ENCODE measurements at regions not wholly inside any gene's neighbourhood (a gene's known extent, or its start where the extent isn't known, plus 50 kb on each side); places are given as distances from the start of the nearest gene placed in this dataset.
"Not testable (repeated sequence)": the region's sequence is repeated elsewhere in the genome, so short reads cannot be mapped to it uniquely, and the experiment has no call there.

DNA sequence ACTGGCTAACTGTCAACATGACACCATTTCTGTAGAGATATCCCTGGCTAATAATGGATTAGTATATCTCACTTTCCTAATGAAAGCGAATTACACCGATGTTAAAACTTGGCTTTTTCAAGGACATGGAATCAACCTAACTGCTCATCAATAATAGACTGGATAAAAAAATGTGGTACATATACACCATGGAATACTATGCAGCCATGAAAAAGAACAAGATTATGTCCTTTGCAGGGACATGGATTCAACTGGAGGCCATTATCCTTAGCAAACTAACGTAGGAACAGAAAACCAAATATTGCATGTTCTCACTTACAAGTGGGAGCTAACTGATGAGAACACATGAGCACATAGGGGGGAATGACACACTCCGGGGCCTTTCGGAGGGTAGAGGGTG is 62.6 kb downstream of the ZIC1 start:
- no peak for DNase-seq

DNA sequence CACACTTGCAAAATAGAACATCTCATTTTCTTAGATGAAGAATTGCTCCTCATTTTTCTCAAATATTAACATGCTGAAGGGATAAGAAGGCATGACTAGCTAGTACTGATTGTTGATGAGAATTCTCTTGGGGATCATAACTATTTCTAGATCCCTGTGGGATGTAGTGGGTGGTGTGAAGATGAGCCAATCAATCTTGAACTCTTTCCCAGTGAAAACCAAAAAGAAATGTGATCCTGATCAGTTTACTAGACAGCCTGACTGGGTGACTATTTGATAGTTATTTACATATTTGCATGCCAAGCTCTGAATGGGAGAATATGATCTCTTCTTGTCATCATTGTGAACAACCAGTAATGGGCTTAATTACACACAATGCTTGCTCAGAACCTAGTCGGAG is 63.7 kb downstream of the ZIC1 start:
- DNase-seq = no peak

DNA sequence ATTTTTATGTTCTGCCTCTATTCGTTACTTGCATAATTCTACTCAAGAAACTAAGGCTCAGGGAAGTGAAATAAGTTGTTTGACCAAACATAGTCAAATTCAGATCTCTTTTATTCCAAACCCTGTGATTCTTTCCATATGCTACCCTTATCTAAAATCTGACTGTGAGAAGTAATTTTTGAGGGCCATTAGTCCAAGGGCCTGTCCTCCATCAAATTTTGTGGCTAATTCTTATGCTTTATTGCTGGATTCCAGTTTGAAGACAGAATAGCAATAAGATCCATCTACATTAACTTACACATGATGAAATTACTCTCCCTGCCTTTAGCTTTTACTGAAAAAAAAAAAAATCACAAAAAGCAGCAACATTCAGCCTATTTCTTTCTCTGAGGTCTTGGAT is 74.0 kb downstream of the ZIC1 start:
- no peak for DNase-seq

DNA sequence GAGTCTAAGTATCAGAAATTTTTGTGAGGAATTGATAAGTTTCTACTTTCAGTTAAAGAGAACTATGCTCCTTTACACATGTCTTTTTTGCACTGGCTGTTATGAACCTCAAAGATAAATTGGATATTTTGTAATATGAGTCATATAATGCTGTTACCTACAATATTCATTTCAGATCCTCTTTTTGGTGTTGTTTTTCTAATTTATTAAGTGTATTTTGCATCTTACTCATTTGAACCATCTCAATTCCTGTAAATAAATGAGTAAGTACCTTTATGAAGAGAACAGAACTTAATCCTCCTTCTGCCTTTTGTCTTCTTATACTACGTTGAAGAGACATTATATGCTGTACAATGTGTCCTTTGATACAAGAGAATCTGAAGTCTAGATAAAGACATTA is 74.4 kb downstream of the ZIC1 start:
- no peak for DNase-seq

DNA sequence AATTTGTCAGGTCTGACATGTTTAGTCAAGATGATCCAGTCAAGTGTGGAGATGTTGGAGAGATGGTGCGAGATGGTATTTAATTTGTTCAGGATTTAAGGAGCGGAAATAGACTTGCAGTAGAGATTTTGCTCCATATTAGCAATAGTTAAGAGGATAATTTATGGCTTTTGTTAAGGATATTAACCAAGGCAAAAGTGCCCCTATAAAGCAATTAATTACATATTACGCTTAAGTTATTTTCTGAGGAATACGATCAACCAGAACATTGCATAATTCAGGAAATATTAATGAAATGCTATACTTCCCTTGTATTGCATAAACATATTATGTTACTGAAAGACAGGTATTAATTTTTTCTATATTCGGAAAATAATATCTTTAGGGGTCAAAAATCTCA is 83.9 kb downstream of the ZIC1 start:
- no peak for DNase-seq

DNA sequence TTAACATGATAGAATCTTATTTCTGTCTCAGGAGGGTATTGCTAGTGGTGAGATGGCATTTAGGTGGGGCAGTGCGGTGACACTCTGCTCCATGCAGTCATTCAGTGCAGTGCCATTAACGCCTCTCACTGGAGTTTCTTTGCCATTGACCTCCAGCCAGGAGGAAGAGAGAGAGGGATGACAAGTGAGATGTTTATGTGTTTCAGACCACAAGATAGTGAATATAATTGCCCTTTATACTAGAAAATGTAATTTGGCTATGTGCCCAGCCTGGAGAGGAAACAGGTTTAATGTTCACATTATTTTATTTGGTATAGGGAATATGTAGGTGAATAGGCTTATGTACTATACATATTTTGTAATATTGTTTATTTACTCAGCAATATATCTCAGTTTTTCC is 84.5 kb downstream of the ZIC1 start:
- no peak for DNase-seq

DNA sequence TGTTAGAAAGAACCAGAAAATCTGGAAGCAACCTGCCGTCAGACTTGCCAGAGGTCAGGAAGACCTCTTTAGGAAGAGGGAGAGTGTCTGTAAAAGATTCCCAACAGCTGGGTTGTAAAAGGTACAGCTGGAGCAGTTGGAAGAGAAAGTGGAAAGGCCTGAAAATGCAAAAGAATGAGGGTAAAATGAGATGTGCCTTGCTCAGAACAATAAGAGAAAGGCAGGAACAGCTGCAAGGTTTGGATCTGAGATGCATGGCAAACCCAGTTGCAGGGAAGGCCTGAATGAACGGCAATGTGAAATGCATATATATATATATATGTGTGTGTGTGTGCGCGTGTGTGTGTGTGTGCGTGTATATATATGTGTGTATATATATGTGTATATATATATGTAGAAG is 88.1 kb downstream of the ZIC1 start:
- no peak for DNase-seq

DNA sequence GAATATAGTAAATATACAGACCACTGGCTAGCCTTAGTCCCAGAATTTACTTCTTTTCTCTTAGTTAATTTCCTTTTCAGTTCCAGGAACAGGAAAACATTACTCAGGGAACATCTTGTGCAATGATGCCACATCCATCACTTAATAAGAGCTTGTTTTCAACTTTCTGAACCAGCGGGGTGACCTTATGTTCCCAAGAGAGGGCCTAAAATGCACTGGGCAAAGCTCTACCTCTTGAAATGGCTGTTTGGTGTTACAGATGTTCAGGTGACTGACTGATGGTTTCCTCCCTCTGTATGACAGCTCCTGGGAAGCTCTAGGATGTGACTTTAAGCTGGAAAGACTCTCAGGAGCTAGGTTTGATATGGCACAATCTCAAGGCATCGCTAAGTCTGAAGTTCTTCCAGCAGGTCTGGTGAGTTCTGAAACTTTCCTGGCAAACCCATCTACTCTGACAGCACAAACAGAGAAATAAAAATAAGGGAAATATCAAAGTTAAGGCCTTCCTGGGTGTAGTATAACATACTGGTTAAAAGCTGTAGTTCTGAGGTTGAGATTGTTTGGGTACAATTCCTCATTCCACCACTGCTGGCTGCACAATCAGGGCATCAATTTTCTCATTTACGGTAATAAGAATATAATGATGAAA is 98.6 kb downstream of the ZIC1 start:
- no peak for DNase-seq

DNA sequence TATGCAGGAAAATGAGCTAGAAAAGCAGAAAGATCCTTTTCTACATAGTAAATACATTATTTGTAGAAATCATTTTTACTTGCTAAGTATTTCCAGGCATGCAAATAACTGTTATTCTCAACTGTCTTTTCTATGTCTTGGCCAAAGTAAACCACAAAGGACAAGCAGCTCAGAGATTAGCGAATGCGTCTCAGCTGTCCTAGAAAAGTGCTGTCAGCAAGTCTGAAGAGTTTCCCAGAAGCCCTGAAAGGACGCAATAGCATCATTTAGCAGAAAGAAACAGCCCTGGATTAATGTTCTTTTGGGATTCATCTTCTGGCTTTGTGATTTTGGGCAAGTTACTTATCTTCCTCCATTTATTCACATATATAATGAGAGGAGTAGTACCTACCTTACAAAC is 100.3 kb downstream of the ZIC1 start:
- DNase-seq = no peak

DNA sequence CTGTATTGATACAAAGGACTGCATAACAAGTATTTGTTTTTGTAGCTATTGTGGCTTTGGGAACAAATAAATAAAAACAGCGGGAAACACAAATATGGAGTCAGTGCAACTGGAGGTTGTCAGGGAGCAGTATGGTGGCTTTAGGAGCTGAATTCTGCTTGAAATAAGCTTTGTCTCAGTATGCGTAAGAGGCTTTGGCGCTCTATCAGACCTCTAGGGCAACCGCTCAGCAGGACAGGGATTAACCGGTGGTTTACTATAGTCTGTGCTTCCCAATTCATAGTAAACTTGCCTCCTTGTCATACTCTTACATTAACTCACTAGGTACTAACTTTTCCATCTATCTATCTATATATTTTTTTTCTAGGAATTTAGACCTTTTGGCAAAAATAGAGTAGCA is 104.6 kb downstream of the ZIC1 start:
- no peak for DNase-seq

DNA sequence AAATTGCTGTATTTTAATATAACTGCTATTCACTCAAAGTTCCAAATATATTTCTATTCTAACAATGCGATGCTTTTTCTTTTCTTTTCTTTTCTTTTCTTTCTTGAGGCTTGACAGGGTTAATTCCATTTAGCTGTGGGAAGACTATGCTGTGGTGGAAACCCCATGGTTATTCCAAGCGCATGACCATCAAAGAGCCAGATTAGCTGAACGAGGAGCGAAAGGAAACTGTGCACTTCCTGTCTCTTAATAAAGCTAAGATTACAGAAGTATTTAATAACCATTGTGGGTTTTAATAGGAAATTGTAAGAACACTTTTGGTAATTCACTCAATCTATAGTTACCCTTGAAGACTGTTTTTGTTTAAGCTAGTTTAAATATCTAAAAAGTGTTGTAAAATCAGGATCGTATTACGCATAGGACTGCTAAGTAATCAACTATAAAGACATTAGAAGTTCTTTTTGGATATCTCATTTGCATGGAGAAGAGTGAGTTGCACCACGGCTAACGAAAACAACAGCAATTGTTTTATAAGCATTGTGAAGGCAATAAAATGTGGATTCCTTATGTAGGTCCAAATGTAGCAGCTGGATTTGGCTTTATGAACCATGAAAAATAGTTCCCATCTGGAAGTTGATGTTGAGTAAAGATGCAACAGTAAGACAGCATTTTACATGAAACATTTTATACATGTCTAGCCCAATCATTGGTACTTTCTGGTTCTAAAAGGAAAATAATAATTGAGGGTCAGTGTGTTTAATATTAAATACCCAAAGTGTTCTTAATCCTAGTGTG is 105.4 kb downstream of the ZIC1 start:
- no peak for DNase-seq

DNA sequence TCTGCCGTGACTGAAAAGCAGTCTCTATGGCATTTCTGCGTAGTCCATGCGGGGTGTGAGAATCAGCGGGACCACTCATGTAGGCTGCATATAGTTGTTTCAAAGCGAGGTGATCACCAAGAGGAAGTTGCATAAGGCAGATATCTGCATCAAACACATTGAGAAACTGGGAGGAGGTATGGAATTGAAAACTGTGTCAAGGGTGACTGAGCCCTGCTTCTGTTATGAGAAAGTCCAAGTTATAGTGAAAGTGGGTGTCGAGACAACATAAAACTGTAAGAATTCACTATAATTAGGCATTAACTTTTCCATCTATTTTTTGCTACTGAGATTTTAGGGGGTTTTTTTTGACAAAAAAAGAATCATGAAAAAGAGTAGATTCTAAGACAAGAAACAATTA is 109.3 kb downstream of the ZIC1 start:
- no peak for DNase-seq

DNA sequence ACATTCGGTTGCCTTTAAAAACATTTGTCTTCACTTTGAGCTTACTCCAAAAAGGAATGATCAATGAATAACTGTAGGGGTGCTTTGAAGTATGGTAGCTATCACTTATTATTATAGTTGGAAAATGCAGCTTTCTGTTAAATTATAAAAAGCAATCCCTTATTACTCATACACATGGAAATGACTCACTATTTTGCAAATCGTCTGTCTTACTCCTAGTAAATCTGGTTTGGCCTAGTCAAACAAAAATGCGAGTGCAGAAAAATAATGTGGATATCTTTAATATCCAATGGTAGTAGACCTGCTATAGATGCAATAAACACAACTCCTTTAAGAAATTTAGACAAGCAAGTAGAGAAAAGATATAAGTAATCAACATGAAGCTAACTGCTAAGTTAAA is 112.5 kb downstream of the ZIC1 start:
- DNase-seq = no peak

DNA sequence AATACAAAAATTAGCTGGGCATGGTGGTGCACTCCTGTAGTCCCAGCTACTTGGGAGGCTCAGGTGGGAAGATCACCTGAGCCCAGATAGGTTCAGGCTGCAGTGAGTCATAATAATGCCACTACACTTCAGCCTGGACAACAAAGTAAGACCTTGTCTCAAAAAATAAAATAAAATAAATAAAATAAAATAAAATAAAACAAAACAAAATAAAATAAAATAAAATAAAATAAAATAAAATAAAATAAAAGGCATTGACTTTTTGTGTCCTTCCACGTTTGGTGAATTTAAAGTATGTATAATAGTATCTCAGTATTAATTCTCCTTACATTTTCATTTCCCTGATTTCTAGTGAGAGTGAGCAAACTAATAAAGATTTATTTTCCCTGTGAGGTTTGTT is 113.6 kb downstream of the ZIC1 start:
- DNase-seq = not testable (repeated sequence)

DNA sequence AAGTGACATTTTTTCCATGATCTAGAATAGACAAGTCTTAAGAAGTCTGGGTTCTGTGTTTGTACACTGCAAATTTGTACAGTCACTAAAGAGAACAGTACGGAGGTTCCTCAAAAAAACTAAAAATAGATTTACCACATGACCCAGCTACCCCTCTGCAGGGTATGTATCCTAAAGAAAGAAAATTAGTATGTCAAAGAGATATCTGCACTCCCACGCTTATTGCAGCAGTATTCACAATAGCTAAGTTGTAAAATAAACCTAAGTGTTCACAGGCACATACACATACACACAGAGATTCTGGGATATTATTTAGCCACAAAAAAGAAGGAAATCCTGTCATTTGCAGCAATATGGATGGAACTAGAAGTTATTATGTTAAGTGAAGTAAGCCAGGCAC is 120.4 kb downstream of the ZIC1 start:
- no peak for DNase-seq

DNA sequence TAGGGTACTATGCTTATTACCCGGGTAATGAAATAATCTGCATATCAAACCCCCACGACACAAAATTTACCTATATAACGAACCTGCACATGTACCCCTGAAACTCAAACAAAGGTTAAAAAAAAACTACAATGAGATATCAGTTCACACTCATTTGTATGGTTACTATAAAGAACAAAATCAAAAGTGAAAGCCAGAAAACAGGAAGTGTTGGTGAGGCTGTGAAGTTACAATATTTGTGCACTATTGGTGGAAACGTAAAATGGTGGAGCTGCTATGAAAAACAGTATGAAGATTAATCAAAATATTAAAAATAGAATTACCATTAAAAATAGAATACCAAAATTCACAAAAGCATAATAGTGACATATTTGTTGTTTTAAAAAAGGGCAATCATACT is 128.9 kb downstream of the ZIC1 start:
- no peak for DNase-seq

DNA sequence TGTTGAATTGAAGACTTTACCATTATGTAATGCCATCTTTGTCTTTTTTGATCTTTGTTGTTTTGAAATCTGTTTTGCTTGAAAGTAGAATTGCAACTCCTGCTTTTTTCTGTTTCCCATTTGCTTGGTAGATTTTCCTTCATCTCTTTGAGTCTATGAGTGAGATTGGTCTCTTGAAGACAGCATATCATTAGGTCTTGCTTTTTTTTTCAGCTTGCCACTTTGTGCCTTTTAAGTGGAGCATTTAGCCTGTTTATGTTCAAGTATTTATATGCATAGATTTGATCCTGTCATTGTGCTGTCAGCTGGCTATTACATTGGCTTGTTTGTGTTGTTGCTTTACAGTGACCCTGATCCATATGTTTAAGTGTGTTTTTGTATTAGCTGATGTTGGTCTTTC is 131.8 kb downstream of the ZIC1 start:
- DNase-seq = no peak

DNA sequence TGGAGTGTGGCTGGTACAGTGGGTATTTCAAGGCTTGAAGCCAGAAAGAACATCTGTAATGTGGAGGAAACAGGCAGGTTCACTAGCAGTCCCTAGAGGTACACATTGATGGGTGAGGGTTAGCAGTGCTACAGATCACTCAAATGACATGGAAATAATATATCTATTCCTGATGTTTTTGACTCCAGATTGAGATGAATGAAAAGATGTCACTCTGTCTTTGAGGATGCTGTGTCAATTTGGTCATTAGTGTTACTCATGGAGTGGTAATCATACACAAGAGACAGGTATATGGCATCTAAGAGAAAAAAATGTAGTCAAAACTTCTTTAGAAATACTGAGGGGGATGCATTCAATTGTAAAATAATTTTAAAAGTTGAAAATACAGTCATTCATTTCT is 135.1 kb downstream of the ZIC1 start:
- no peak for DNase-seq

DNA sequence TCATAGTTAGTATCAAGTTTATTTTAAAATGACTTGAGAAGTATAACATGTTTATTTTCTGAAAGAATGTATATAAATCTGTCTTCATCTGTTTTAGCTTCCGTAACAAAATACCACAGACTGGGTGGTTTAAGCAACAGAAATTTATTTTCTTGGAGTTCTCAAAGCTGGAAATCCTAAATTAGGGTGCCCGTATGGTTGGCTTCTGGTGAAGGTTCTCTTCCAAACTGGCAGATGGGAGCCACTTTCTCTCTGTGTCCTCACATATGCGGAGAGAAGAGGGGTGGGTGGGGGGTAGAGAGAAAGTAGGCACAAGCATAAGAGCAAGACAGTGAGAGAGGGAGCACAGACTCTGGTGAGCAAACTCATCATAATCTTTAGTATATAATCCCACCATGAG is 142.3 kb downstream of the ZIC1 start:
- DNase-seq = no peak

DNA sequence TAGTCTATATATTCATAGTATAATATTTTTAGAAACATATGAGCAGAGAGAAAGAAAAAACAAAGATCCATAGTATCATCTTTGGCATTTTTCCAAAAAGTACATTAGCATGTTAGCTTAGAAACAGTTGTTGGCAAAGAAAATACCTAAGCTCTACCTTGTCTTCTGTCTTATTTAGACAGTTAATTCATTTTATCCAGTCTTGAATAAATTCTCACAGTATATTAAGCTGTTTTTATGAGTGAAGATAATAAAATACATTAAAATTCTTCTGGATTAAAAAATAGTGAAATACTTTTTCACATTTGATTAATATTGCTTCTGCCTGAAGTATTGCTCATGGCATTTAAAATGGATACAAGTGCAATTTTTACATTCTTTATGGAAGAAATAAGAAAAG is 145.2 kb downstream of the ZIC1 start:
- DNase-seq = no peak

DNA sequence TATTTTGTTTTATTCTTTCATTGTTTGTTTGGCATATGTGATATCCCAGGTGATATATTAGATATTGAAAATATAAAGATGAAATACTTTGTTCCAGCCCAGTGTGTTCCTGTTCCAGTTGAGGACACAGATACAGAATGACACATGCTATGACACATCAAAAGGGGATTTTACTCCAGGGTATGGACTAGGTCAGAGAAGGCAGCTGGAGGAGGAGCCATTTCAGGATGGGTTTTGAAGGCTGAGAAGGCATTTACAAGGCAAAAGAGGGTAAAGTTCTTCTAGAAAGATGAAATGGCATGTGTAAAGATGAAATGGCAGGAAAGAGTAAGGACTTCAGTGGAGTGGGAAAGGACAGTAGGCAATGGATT is 163.8 kb downstream of the ZIC1 start:
- DNase-seq = no peak

DNA sequence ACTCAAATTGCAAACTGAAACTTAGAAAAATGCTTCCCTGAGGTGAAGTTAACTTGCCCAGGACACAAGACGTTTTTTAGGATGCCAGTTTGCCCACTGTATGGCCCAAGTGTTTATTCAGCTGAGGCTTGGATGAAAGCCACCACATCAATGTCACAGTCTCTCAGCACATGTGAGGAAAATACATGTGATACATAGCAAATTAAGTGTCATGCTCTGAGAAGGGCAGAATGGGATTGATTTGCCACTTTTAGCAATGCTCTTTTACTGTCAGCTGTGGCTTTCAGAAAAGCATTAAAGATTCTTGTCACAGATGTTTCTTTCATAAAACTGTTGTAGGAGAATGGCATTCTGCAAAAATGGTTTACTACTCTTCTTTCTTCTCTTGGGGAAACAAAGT is 165.5 kb downstream of the ZIC1 start:
- no peak for DNase-seq

DNA sequence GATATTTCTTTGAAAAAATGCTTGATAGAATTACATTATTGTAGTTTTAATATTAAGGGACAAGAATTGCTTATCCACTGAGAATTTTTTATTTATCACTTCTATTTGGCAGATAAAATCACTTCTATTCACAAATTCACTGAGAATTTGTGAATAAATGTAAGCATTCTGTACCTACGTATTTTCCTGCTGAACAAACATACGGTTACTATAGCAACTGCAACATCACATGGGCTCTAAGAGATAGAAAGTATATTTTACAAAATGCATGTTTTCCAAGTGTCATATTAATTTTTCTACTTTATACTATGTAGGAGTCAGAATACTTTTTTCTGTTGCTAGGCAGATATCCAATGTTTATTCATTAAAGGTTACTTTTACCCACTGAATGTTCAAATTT is 166.2 kb downstream of the ZIC1 start:
- no peak for DNase-seq

DNA sequence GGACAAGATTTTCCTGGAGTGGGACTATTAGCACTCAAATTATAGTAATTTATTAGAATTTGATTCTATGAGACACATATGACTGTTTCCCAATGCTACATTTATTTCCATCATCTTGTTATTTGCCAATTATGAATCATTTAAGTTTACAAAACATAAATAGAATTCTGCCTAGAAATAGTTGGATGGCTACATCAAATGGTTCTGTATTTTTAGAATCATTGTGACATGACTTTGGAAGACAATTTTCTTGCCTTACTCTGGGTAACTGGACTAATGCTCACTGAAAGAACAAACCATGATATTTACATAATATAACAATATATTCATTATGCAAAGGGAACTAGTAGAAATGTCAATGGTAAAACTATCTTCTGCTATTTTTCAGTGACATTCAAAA is 173.5 kb downstream of the ZIC1 start:
- DNase-seq = no peak

DNA sequence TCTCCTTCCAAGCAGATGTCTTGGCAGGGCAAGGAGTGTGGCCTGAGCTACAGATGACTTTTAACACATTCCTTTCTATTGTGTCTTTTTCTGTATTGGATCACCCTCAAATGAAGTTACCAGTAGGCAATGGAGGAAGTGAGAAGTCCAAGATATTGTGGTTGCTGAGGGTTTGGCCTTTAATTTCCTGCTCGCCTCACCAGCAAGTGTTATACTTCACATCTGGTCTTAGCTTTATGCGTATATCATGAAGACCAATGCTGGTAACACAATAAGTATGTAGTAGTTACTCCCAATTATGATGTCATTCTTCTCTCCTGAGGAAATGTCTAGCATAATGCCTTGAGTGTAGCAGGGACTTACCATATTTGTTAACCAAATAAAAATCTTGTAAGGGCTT is 179.9 kb downstream of the ZIC1 start:
- DNase-seq = no peak

Data from activated T-cell treated with anti-CD3 and anti-CD28 coated beads, Interleukin-2, amount 50 U/mL, for 48 hours (primary cell).